ENCODE measurements at regions not wholly inside any gene's neighbourhood (a gene's known extent, or its start where the extent isn't known, plus 50 kb on each side); places are given as distances from the start of the nearest gene placed in this dataset.

GRCh38 chr1:11596295-11596694, 57.9 kb downstream of the FBXO2 start:
- TF ChIP-seq CHD2 (IDR thresholded peaks at IDR 0.05; ENCODE audit: low read depth, low read length) (no peak), NR2C2 (CRISPR knock-in tag; IDR thresholded peaks at IDR 0.05; ENCODE audit: borderline replicate concordance) (no peak), POLR2A (IDR thresholded peaks at IDR 0.05; ENCODE audit: insufficient read depth in 1 of 2, low read depth in 2 of 2, low read length in 2 of 2) (no peak)

Measured in HepG2 (cell line).